Karpas-422 (cell line): ENCODE measurements at regions not wholly inside any gene's neighbourhood (a gene's known extent, or its start where the extent isn't known, plus 50 kb on each side); places are given as distances from the start of the nearest gene placed in this dataset.

Source experiments
- DNase-seq: peaks from one replicate; pipeline ENCODE4 v3.0.0-alpha.2; 2015
- H2AFZ ChIP-seq: fragments of 200-600 bp; sonication (generic); 2 replicates; pipeline ENCODE4 v1.6.1; 2014; ENCODE audit warnings: antibody characterized with exemption, low read length, mixed read lengths
- H3K27ac ChIP-seq: fragments of 200-600 bp; sonication (generic); 2 replicates; pipeline ENCODE4 v1.5.1; 2014; ENCODE audit warnings: mild to moderate bottlenecking, low read length, moderate library complexity
- H3K27me3 ChIP-seq: fragments of 200-600 bp; sonication (generic); 2 replicates; pipeline ENCODE4 v1.6.1; 2014; ENCODE audit warnings: low read length, mixed read lengths
- H3K36me3 ChIP-seq: fragments of 200-600 bp; sonication (generic); 2 replicates; pipeline ENCODE4 v1.6.1; 2014; ENCODE audit warnings: low read length, mixed read lengths; ENCODE audit not compliant: insufficient read depth
- H3K4me1 ChIP-seq: fragments of 200-600 bp; sonication (generic); 2 replicates; pipeline ENCODE4 v1.6.1; 2014; ENCODE audit warnings: mild to moderate bottlenecking, low read length, mixed read lengths
- H3K4me2 ChIP-seq: fragments of 200-600 bp; sonication (generic); 2 replicates; pipeline ENCODE4 v1.6.1; 2014; ENCODE audit warnings: low read length, low read depth, mild to moderate bottlenecking; ENCODE audit not compliant: poor library complexity, severe bottlenecking
- H3K4me3 ChIP-seq: fragments of 200-600 bp; sonication (generic); 2 replicates; pipeline ENCODE4 v1.5.1; 2014; ENCODE audit warnings: mild to moderate bottlenecking, antibody characterized with exemption, low read length, mixed read lengths
- H3K79me2 ChIP-seq: fragments of 200-600 bp; sonication (generic); 2 replicates; pipeline ENCODE4 v1.6.1; 2014; ENCODE audit warnings: mild to moderate bottlenecking, low read length, mixed read lengths
- H3K9ac ChIP-seq: fragments of 200-600 bp; sonication (generic); 2 replicates; pipeline ENCODE4 v1.6.0; 2014; ENCODE audit warnings: low read length
- H3K9me2 ChIP-seq: fragments of 200-600 bp; sonication (generic), shearing (Covaris generic); replicated peaks from 2 replicates; pipeline ENCODE4 v1.6.0; 2014; ENCODE audit warnings: mild to moderate bottlenecking, low read length, moderate library complexity; ENCODE audit not compliant: insufficient read depth
- H3K9me3 ChIP-seq: fragments of 300-700, 200-600 bp; sonication (generic); 2 replicates; pipeline ENCODE4 v1.6.1; 2014; ENCODE audit warnings: low read length, mixed read lengths
- H4K20me1 ChIP-seq: fragments of 200-600 bp; sonication (generic); 2 replicates; pipeline ENCODE4 v1.6.1; 2014; ENCODE audit warnings: mild to moderate bottlenecking, antibody characterized with exemption, low read length, low read depth; ENCODE audit not compliant: insufficient read depth

- Histone ChIP-seq H4K20me1 (no peaks in the 10 kb centered on the region), H2AFZ (no peak overlapping the region), H3K36me3 (no peaks in the 10 kb centered on the region), H3K79me2 (no peaks in the 10 kb centered on the region), H3K27me3 (no peaks in the 10 kb centered on the region), H3K9me3 (no peaks in the 10 kb centered on the region), H3K9me2 (no peaks in the 10 kb centered on the region), H3K4me1 (no peaks in the 10 kb centered on the region), H3K27ac (no peak overlapping the region), H3K4me2 (no peak overlapping the region), H3K9ac (no peak overlapping the region), H3K4me3 (no peak overlapping the region)
- DNase-seq, result no peak
These were observed 417.0 kb downstream of the HTR7 start for GRCh38 chr10:90440870-90441269.

- Histone ChIP-seq H3K9ac (no peak overlapping the region), H3K4me2 (no peak overlapping the region), H2AFZ (no peak overlapping the region), H3K4me1 (no peaks in the 10 kb centered on the region), H3K27ac (no peak overlapping the region), H4K20me1 (no peaks in the 10 kb centered on the region), H3K36me3 (no peaks in the 10 kb centered on the region), H3K79me2 (no peaks in the 10 kb centered on the region), H3K9me3 (no peaks in the 10 kb centered on the region), H3K9me2 (no peaks in the 10 kb centered on the region), H3K4me3 (no peak overlapping the region), H3K27me3 (no peaks in the 10 kb centered on the region)
- DNase-seq, result no peak
These were observed 414.5 kb downstream of the HTR7 start for GRCh38 chr10:90443342-90443741.

DNA sequence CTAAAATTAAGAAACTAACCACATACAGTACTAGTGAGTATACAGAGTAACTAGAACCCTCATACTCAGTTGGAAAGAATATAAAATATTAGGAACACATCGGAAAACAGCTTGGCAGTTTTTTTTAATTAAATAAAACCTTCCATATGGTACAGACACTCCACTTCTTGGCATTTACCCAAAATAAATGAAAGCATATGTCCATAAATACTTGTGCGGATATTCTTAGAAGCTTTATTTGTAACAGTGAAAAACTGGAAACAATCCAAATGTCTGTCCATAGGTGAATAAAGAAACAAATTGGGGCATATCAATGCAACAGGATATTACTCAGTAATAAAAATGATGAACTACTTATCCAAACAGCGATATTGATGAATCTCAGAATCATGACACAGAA, 410.0 kb downstream of the HTR7 start:
- Histone ChIP-seq H3K79me2 (no peaks in the 10 kb centered on the region), H3K27ac (no peak overlapping the region), H3K9me2 (no peaks in the 10 kb centered on the region), H3K36me3 (no peaks in the 10 kb centered on the region), H3K4me1 (no peaks in the 10 kb centered on the region), H3K9ac (no peak overlapping the region), H3K4me3 (no peak overlapping the region), H3K4me2 (no peak overlapping the region), H4K20me1 (no peaks in the 10 kb centered on the region), H3K27me3 (no peaks in the 10 kb centered on the region), H3K9me3 (no peaks in the 10 kb centered on the region), H2AFZ (no peak overlapping the region)
- no peak for DNase-seq

GRCh38 chr10:90450797-90451196, 407.0 kb downstream of the HTR7 start:
- no peak for DNase-seq
- Histone ChIP-seq H3K27me3 (no peaks in the 10 kb centered on the region), H3K4me1 (no peaks in the 10 kb centered on the region), H4K20me1 (no peaks in the 10 kb centered on the region), H3K27ac (no peak overlapping the region), H3K4me2 (no peak overlapping the region), H3K36me3 (no peaks in the 10 kb centered on the region), H3K9ac (no peak overlapping the region), H2AFZ (no peak overlapping the region), H3K9me2 (no peaks in the 10 kb centered on the region), H3K9me3 (no peaks in the 10 kb centered on the region), H3K79me2 (no peaks in the 10 kb centered on the region), H3K4me3 (no peak overlapping the region)

- Histone ChIP-seq H2AFZ (no peak overlapping the region), H3K4me1 (no peaks in the 10 kb centered on the region), H3K27me3 (no peaks in the 10 kb centered on the region), H3K4me2 (no peak overlapping the region), H3K4me3 (no peak overlapping the region), H3K27ac (no peak overlapping the region), H3K36me3 (no peaks in the 10 kb centered on the region), H3K79me2 (no peaks in the 10 kb centered on the region), H3K9me3 (no peaks in the 10 kb centered on the region), H3K9ac (no peak overlapping the region), H3K9me2 (no peaks in the 10 kb centered on the region), H4K20me1 (no peaks in the 10 kb centered on the region)
- DNase-seq, result no peak
These were observed 406.6 kb downstream of the HTR7 start for GRCh38 chr10:90451283-90451682.

- no peak for DNase-seq
- no peaks in the 10 kb centered on the region for H4K20me1 ChIP-seq
- H3K4me1 ChIP-seq, result no peaks in the 10 kb centered on the region
- no peaks in the 10 kb centered on the region for H3K36me3 ChIP-seq
- no peak overlapping the region for H3K4me3 ChIP-seq
- H3K9me2 ChIP-seq, result no peaks in the 10 kb centered on the region
- no peak overlapping the region for H3K4me2 ChIP-seq
- H3K27ac ChIP-seq, result no peak overlapping the region
- H3K79me2 ChIP-seq, result no peaks in the 10 kb centered on the region
- H2AFZ ChIP-seq, result no peak overlapping the region
- no peaks in the 10 kb centered on the region for H3K27me3 ChIP-seq
- no peaks in the 10 kb centered on the region for H3K9me3 ChIP-seq
- no peak overlapping the region for H3K9ac ChIP-seq
These were observed 399.8 kb downstream of the HTR7 start for GRCh38 chr10:90458054-90458453.

DNA sequence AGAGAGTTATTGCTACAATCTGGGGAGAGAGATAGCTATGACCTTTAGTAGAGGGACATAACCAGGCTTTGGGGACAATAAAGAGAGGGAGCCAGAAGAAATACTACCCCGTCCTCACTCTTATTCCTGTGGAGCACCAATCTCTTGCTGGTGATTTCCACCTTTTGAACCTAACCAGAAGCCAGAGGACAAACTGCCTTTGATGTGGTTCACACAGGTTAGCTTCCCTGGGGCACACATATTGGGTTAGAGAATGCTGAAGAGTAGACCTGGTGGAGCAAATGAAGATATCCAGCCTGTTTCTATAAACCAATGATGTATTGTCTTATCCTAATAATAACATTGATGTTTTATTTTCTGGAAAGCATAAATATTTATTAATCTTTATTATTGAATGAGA, 399.3 kb downstream of the HTR7 start:
- Histone ChIP-seq H3K36me3 (no peaks in the 10 kb centered on the region), H4K20me1 (no peaks in the 10 kb centered on the region), H3K9me3 (no peaks in the 10 kb centered on the region), H3K27me3 (no peaks in the 10 kb centered on the region), H3K9me2 (no peaks in the 10 kb centered on the region), H3K9ac (no peak overlapping the region), H2AFZ (no peak overlapping the region), H3K4me1 (no peaks in the 10 kb centered on the region), H3K4me3 (no peak overlapping the region), H3K4me2 (no peak overlapping the region), H3K27ac (no peak overlapping the region), H3K79me2 (no peaks in the 10 kb centered on the region)
- DNase-seq, result no peak

DNA sequence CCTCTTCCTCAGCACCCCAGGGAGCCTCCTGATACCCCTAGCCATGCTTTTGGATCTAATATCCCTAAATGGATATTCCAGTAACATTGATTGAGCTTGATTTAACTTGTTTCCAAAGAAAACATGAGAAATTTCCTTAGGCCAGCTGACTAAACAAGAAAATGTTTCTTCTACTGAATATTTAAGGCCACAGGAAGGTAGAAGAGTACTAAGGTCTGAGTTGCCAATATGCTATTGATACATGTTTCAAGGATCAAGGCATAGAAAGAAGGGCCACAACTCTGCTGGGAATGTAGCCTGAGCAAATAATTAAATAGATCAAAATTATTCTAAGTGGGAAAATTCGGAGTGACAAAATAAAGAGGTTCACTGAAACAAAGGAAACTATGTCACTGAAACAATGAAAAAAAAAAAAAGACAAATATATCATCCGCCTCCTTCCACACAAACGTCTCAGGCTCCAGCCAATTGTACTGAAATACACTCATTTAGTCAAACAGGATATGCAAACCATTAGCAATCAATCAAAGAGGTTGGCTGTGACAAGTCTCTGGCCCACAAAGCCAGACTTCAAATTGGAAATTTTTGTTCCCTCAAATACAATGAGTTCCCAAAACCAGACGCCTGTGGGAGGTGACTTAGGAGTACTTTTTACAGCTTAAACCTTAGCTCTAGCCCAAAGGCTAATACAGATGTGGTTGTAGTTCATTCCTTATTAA, 396.2 kb downstream of the HTR7 start:
- no peaks in the 10 kb centered on the region for H3K36me3 ChIP-seq
- DNase-seq, result no peak
- H3K9me3 ChIP-seq, result no peaks in the 10 kb centered on the region

More for the DNA sequence above, 396.2 kb downstream of the HTR7 start:
- Histone ChIP-seq H2AFZ (no peak overlapping the region), H4K20me1 (no peaks in the 10 kb centered on the region), H3K4me3 (no peak overlapping the region), H3K9ac (no peak overlapping the region), H3K79me2 (no peaks in the 10 kb centered on the region), H3K27ac (no peak overlapping the region), H3K9me2 (no peaks in the 10 kb centered on the region), H3K4me2 (no peak overlapping the region), H3K27me3 (no peaks in the 10 kb centered on the region), H3K4me1 (no peaks in the 10 kb centered on the region)
